ENCODE measurements at regions not wholly inside any gene's neighbourhood (a gene's known extent, or its start where the extent isn't known, plus 50 kb on each side); places are given as distances from the start of the nearest gene placed in this dataset.

GRCh38 chr1:199247891-199248290 lies 609.1 kb downstream of the PTPRC start:
- TF ChIP-seq POLR2A (IDR thresholded peaks at IDR 0.05): no peak
- no peak for TF ChIP-seq CTCF (IDR thresholded peaks at IDR 0.05)

All from thyroid gland (tissue), 4 donors.